ENCODE measurements at regions not wholly inside any gene's neighbourhood (a gene's known extent, or its start where the extent isn't known, plus 50 kb on each side); places are given as distances from the start of the nearest gene placed in this dataset.

DNA sequence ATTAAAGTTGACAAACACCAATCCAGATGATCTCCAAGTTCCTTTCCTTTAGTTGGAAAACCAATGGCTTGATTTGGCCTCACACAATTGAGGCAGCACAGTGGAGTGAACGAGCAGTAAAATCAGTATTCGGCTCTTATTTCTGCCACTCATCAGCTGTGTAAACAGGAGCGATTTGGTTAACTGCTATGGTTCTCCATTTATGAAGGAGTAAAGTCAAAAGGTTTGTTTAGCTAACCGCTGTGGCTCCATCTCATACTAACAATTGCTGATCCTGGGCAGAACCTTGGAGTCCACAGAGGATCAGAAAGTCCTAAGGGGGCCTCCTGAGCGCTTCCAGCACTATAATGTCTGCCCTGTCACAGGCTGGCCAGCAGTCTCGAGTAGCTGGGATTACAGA lies 54.5 kb upstream of the EXOC1L start:
- TF ChIP-seq ZNF114 (CRISPR knock-in tag; IDR thresholded peaks at IDR 0.05) (no peak), JUNB (IDR thresholded peaks at IDR 0.05; ENCODE audit: unreplicated experiment) (no peak), CREB1 (CRISPR knock-in tag; IDR thresholded peaks at IDR 0.05; ENCODE audit: low read depth) (no peak), EZH2 (IDR thresholded peaks at IDR 0.05; ENCODE audit: low read depth, unreplicated experiment) (no peak), ZNF331 (CRISPR knock-in tag; IDR thresholded peaks at IDR 0.05; ENCODE audit: low read depth) (no peak), STAT1 (IDR thresholded peaks at IDR 0.05; ENCODE audit: unreplicated experiment) (no peak), POLR2AphosphoS5 (IDR thresholded peaks at IDR 0.05; ENCODE audit: low read depth) (no peak), NANOG (IDR thresholded peaks at IDR 0.05; ENCODE audit: borderline replicate concordance) (no peak), EZH2phosphoT487 (IDR thresholded peaks at IDR 0.05; ENCODE audit: unreplicated experiment) (no peak)
- TF ChIP-seq, protein P1, sequence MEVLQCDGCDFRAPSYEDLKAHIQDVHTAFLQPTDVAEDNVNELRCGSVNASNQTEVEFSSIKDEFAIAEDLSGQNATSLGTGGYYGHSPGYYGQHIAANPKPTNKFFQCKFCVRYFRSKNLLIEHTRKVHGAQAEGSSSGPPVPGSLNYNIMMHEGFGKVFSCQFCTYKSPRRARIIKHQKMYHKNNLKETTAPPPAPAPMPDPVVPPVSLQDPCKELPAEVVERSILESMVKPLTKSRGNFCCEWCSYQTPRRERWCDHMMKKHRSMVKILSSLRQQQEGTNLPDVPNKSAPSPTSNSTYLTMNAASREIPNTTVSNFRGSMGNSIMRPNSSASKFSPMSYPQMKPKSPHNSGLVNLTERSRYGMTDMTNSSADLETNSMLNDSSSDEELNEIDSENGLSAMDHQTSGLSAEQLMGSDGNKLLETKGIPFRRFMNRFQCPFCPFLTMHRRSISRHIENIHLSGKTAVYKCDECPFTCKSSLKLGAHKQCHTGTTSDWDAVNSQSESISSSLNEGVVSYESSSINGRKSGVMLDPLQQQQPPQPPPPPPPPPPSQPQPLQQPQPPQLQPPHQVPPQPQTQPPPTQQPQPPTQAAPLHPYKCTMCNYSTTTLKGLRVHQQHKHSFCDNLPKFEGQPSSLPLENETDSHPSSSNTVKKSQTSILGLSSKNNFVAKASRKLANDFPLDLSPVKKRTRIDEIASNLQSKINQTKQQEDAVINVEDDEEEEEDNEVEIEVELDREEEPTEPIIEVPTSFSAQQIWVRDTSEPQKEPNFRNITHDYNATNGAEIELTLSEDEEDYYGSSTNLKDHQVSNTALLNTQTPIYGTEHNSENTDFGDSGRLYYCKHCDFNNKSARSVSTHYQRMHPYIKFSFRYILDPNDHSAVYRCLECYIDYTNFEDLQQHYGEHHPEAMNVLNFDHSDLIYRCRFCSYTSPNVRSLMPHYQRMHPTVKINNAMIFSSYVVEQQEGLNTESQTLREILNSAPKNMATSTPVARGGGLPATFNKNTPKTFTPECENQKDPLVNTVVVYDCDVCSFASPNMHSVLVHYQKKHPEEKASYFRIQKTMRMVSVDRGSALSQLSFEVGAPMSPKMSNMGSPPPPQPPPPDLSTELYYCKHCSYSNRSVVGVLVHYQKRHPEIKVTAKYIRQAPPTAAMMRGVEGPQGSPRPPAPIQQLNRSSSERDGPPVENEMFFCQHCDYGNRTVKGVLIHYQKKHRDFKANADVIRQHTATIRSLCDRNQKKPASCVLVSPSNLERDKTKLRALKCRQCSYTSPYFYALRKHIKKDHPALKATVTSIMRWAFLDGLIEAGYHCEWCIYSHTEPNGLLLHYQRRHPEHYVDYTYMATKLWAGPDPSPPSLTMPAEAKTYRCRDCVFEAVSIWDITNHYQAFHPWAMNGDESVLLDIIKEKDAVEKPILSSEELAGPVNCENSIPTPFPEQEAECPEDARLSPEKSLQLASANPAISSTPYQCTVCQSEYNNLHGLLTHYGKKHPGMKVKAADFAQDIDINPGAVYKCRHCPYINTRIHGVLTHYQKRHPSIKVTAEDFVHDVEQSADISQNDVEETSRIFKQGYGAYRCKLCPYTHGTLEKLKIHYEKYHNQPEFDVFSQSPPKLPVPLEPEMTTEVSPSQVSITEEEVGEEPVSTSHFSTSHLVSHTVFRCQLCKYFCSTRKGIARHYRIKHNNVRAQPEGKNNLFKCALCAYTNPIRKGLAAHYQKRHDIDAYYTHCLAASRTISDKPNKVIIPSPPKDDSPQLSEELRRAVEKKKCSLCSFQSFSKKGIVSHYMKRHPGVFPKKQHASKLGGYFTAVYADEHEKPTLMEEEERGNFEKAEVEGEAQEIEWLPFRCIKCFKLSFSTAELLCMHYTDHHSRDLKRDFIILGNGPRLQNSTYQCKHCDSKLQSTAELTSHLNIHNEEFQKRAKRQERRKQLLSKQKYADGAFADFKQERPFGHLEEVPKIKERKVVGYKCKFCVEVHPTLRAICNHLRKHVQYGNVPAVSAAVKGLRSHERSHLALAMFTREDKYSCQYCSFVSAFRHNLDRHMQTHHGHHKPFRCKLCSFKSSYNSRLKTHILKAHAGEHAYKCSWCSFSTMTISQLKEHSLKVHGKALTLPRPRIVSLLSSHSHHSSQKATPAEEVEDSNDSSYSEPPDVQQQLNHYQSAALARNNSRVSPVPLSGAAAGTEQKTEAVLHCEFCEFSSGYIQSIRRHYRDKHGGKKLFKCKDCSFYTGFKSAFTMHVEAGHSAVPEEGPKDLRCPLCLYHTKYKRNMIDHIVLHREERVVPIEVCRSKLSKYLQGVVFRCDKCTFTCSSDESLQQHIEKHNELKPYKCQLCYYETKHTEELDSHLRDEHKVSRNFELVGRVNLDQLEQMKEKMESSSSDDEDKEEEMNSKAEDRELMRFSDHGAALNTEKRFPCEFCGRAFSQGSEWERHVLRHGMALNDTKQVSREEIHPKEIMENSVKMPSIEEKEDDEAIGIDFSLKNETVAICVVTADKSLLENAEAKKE (CRISPR knock-in tag; IDR thresholded peaks at IDR 0.05) = no peak
- TF ChIP-seq, protein P2, sequence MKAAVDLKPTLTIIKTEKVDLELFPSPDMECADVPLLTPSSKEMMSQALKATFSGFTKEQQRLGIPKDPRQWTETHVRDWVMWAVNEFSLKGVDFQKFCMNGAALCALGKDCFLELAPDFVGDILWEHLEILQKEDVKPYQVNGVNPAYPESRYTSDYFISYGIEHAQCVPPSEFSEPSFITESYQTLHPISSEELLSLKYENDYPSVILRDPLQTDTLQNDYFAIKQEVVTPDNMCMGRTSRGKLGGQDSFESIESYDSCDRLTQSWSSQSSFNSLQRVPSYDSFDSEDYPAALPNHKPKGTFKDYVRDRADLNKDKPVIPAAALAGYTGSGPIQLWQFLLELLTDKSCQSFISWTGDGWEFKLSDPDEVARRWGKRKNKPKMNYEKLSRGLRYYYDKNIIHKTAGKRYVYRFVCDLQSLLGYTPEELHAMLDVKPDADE (IDR thresholded peaks at IDR 0.05) = no peak
- TF ChIP-seq, protein P3, sequence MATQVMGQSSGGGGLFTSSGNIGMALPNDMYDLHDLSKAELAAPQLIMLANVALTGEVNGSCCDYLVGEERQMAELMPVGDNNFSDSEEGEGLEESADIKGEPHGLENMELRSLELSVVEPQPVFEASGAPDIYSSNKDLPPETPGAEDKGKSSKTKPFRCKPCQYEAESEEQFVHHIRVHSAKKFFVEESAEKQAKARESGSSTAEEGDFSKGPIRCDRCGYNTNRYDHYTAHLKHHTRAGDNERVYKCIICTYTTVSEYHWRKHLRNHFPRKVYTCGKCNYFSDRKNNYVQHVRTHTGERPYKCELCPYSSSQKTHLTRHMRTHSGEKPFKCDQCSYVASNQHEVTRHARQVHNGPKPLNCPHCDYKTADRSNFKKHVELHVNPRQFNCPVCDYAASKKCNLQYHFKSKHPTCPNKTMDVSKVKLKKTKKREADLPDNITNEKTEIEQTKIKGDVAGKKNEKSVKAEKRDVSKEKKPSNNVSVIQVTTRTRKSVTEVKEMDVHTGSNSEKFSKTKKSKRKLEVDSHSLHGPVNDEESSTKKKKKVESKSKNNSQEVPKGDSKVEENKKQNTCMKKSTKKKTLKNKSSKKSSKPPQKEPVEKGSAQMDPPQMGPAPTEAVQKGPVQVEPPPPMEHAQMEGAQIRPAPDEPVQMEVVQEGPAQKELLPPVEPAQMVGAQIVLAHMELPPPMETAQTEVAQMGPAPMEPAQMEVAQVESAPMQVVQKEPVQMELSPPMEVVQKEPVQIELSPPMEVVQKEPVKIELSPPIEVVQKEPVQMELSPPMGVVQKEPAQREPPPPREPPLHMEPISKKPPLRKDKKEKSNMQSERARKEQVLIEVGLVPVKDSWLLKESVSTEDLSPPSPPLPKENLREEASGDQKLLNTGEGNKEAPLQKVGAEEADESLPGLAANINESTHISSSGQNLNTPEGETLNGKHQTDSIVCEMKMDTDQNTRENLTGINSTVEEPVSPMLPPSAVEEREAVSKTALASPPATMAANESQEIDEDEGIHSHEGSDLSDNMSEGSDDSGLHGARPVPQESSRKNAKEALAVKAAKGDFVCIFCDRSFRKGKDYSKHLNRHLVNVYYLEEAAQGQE (IDR thresholded peaks at IDR 0.05; ENCODE audit: unreplicated experiment) = no peak
- TF ChIP-seq, protein P4, sequence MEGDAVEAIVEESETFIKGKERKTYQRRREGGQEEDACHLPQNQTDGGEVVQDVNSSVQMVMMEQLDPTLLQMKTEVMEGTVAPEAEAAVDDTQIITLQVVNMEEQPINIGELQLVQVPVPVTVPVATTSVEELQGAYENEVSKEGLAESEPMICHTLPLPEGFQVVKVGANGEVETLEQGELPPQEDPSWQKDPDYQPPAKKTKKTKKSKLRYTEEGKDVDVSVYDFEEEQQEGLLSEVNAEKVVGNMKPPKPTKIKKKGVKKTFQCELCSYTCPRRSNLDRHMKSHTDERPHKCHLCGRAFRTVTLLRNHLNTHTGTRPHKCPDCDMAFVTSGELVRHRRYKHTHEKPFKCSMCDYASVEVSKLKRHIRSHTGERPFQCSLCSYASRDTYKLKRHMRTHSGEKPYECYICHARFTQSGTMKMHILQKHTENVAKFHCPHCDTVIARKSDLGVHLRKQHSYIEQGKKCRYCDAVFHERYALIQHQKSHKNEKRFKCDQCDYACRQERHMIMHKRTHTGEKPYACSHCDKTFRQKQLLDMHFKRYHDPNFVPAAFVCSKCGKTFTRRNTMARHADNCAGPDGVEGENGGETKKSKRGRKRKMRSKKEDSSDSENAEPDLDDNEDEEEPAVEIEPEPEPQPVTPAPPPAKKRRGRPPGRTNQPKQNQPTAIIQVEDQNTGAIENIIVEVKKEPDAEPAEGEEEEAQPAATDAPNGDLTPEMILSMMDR (conservative IDR thresholded peaks at IDR 0.05; ENCODE audit: low read depth in 2 of 2) = no peak
- no peaks in the 10 kb centered on the region for H3K27me3 Mint-ChIP-seq (ENCODE audit: insufficient read depth, low read depth, poor library complexity)
- H3K36me3 Mint-ChIP-seq (ENCODE audit: low read depth) = no peaks in the 10 kb centered on the region

More for the DNA sequence above, 54.5 kb upstream of the EXOC1L start:
- Histone ChIP-seq H3K4me2 (no peak overlapping the region), H2AFZ (peak overlapping the region; percentile 30; the same call in 1 of the 2 replicates), H3K79me2 (replicated peaks; ENCODE audit: insufficient read depth) (no peaks in the 10 kb centered on the region), H3F3A (replicated peaks; ENCODE audit: low read depth) (no peaks in the 10 kb centered on the region), H3K36me3 (ENCODE audit: insufficient read depth) (no peaks in the 10 kb centered on the region), H3K27ac (ENCODE audit: low read depth) (no peak overlapping the region), H3K4me1 (ENCODE audit: insufficient read depth) (peaks cover 2% of the 10 kb centered on the region; the same call in 1 of the 2 replicates), H3K9me2 (ENCODE audit: insufficient read depth) (no peaks in the 10 kb centered on the region), H4K20me1 (replicated peaks; ENCODE audit: insufficient read depth) (no peaks in the 10 kb centered on the region), H3K27me3 (ENCODE audit: insufficient read depth) (no peaks in the 10 kb centered on the region), H3K4me3 (no peak overlapping the region)
- no peaks in the 10 kb centered on the region for H3K9me3 Mint-ChIP-seq
- H3K4me3 Mint-ChIP-seq = no peak overlapping the region
- DNase-seq (ENCODE audit: low spot score) (no peak), ATAC-seq (no peak)
- H3K4me1 Mint-ChIP-seq = peaks cover 18% of the 10 kb centered on the region
- no peak overlapping the region for H3K27ac Mint-ChIP-seq
